HK-2 (cell line): ENCODE measurements at regions not wholly inside any gene's neighbourhood (a gene's known extent, or its start where the extent isn't known, plus 50 kb on each side); places are given as distances from the start of the nearest gene placed in this dataset.

Experiments
- DNase-seq: peaks from one replicate; pipeline ENCODE4 v3.0.0-alpha.2; 2018; ENCODE audit not compliant: unreplicated experiment

- DNase-seq, result no peak
These were observed 84.1 kb downstream of the C11orf91 start for GRCh38 chr11:33616552-33616951.

GRCh38 chr11:33615751-33616150 is 84.9 kb downstream of the C11orf91 start:
- DNase-seq, result no peak

DNA sequence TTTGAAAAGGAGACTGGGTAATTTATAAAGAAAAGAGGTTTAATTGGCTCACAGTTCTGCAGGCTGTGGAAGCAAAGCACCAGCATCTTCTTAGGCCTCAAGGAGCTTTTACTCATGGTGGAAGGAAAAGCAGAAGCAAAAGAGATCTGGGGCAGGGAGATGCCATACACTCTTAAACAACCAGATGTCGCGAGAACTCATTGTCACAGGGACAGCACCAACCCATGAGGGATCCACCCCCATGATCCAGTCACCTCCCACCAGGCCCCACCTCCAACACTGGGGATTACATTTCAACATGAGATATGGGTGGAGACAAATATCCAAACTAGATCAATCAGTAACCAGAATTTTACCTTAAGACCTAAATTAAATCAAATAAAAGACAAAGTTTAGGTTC is 87.2 kb downstream of the C11orf91 start:
- DNase-seq, result no peak

- no peak for DNase-seq
These were observed 89.7 kb downstream of the C11orf91 start for GRCh38 chr11:33610903-33611302.

GRCh38 chr11:33608386-33608785 is 92.2 kb downstream of the C11orf91 start:
- DNase-seq, result no peak

GRCh38 chr11:33606762-33607161 is 93.9 kb downstream of the C11orf91 start:
- DNase-seq, result no peak

DNA sequence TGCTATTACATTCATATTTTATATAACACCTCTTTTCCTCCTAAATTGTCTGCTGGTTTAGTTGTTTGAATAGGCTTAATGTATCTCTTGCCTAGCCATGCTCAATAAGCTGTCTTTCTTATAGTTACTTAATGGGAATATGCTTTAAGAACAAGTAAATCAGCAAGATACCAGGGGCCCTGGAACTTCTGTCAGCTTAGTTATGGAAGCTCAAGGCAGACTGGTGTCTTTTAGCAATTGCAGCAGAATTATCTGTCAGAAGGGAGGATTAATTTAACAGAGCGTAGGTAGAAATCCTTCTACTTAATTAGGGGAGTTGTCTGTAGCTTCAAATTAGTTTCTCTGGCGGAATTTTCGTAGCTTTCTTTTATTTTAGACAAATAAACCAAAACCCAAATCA is 94.9 kb downstream of the C11orf91 start:
- DNase-seq, result no peak

DNA sequence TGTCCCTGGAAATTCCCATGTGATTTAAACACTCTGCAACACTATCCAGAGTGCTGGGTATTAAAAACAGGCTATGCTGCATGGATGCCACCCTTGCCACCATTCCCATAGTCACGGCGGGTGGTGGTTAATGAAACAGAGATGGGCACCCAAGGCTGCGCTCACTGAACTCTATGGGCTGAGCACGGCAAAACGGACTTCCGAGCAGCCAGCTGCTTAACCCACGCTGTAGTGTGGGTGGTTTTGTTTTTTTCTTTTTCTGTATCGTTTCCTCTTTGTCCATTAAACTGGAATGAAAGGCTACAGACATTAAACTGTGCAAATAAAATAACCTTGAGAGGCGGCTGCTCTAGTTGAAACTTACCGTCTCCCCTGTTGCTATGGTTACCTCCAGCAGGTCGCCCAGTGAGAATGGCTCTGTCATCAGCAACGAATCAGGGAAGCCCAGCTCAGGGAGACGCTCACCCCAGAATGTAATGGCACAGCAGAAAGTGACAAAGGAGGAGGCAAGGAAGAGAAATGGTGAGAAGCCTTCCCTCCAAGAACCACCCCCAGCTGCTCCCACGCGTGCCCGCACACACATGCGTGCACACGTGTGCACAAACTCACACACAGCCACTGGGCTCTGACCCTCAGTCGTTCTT is 102.1 kb downstream of the C11orf91 start:
- no peak for DNase-seq

- no peak for DNase-seq
These were observed 106.4 kb downstream of the C11orf91 start for GRCh38 chr11:33594188-33594587.

DNA sequence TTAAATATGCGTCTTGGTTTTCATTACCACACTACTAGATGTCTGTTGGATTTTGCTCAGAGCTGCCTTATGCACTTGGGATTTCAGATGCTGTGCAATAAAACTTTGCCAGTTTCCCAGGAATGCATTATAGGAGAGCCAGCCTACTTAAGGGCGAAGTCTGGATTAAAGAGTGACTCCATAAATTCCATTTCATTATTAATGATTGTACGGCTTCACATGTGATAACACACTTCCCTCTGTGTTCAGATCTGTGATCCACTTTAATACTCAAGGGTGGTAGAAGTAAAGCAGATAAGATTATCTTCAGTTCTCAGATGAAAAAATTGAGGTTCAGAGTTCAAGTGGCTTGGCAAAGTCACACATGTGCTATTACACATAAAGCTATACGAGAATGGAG is 110.2 kb downstream of the C11orf91 start:
- no peak for DNase-seq

DNA sequence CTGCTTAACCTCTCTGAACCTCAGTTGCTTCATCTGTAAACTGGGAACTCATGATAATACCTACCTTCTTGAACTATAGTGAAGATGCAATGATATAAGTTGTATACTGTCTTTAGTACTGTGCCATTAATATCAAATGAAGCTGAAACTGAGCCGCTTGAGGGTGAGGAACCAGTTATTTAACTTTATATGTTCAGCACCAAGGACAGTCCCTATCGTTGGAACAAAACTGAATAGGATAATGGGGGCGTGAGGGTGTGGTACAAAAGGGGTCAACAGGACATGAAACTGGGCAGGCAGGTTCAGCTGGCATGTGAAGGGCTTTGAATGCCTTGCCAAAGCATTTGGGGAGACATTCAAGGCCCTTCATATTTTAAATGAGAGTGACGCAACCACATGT is 112.6 kb downstream of the C11orf91 start:
- no peak for DNase-seq

DNA sequence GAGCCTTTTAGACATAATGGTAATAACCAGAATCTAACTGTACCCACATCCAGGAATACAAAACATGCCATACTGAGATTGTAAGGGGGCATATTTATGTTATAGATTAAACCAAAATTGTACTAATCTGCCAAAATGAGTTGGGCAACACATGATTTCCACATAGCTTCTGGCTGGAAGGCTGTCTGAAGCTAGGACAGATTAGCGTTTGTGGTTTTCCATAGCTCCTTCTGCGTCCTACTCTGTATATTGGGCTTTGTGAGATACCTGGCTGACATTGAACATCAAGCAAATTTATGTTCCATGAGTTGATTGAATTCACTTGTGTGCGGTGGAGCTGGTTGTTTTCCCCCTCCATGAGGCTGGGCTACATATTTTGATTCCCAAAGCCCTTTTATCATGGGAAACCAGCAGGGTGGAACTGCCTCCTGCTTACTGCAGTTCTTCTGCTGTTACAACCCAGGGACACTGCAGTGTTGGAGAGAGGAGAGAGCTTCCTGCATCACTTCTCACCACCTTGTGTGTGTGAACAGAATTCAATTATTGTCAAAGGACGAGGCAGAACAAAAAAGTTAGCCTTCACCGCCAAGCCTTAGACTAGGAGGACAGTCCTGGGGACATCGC is 114.9 kb downstream of the C11orf91 start:
- no peak for DNase-seq

DNA sequence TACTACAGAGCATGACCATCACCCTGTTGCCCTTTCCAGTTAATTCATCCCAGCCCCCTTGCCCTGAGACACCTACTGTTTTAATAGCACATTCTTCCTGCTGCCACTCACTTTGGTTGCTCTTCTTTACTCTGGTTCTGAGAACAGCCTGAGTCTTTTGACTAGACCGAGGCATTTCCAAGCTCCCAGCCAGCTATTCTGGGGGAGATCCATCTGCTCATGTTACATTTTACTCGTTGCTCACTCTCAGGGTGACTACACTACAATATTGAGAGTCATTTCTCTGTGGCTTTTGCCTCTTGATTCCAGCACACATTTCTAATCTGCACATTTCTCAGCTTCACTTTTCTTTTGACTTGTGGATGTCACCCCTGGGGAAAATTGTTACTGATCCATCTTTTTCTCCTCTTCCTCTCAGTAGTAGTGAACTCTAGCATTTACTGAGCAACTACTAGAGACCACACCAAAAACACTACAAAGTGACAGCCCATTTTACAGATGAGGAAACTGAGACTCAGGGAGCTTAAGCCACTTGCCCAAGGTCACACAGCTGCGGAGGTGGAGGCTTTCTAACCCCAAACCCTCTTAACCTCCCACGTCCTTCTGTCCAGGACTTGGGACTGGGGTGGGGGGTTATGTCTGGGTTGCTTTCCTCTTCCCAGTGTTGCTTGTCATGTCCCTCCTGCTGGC is 117.8 kb downstream of the C11orf91 start:
- DNase-seq, result no peak

- DNase-seq, result no peak
These were observed 121.5 kb downstream of the C11orf91 start for GRCh38 chr11:33579101-33579500.

GRCh38 chr11:33577204-33577603 is 123.4 kb downstream of the C11orf91 start:
- DNase-seq, result no peak

DNA sequence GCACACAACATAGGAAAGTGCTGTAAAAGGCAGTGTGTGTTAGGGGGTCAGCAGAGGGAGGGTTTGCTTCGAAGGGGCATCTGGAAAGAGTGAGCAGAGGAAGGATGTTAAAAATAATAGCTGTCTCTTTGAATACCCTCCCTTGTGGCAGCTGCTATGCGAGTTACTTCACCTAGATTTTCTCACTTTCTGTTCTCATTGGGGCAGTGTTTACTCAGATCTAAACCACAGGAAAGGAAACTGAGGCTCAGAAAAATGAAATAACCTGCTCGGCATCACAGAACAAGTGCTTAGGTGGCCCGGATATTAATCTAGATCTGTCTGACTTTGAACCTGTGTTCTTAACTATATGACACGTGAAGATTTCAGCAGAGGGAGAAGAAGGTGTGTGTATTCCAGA is 125.3 kb downstream of the C11orf91 start:
- DNase-seq, result no peak

DNA sequence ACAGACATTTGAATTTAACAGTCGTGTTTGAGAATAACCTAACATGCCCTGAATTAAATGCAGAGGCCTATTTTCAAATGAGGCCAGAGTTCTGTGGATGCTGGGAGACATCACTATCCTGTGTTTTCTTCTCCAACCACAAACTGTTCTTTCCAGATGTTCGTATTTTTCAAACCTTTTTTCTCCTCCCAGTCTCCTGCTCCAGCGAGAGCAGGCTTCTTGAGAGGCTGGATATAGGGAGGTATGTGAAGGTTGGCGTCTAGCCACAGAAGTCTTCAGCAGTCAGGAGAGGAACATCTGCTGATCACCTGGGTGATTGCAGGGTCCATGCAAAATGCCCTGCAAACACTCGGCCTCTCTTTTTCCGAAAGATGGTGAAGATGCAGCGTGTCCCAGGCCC is 126.3 kb downstream of the C11orf91 start:
- no peak for DNase-seq

DNA sequence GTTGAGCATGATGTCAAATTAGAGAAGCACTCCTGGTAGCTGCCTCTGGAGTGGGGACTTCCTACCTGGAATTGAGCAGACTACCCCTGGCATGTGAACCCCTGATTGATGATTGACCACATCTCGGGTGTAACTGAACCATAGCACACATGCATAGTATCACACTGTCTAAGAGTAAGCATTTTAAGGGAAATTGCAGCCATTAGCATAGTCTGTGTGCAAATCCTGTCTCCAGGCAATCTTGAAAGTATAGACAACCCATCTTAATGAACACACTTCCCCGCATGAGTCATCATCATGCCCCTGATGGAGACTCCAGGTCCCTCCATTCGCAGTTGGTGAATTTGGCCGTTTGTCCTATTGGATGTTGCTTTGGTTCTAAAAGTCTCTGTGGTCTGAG is 131.3 kb downstream of the C11orf91 start:
- DNase-seq, result no peak

DNA sequence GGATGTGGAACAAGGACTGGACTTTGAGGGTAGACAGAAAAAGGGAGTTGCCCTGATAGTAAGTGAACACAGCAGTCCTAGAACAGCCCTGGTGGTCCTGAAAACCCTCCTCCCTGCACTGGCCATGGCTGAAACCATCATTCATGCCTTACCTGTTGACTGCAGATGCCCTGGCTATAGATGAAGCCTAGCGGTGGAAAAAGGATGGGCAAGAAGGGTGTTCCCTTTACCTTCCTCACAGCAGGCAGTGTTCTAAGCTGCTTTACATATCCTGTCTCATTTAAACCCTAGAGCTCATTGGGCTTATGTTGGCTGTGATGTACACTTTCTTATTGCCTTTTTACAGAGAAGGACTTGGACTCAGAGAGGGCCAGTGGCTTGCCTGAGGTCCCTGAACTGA is 133.6 kb downstream of the C11orf91 start:
- no peak for DNase-seq

- DNase-seq, result no peak
These were observed 135.7 kb downstream of the C11orf91 start for GRCh38 chr11:33564856-33565453.

DNA sequence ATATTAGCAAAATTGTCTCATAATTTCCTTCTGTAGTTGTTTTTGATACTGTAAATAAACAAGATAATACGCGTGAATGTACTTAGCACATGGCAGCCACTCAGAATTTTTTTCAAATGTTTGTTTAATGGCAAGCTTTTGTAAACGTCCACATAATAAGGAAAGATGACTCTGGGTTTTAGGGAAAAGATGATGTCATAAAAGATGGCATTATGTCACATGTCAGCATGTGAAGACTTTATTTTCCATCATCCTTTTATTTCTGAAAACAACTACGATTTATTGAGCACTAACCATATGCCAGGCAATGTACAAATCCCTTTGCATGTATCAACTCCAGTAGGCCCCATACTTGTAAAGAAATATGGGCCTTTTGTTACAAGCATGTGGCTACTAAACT is 139.9 kb downstream of the C11orf91 start:
- no peak for DNase-seq

DNA sequence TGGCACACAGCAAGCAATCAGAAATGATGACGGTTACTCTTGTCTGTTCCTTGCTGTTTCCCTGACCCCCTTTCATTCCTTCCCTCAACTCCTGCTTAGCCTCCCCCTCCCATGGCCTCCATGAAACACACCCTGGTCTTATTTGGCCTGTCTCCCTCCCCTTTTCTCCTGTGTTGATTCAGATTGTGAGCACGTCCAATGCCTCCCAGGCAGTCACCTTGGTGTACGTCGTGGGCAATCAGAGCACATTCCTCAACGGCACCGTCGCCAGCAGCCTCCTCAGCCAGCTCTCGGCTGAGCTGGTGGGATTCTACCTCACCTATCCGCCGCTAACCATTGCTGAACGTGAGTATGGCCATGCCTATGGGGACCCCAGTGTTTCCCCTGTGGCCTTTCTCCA is 141.1 kb downstream of the C11orf91 start:
- no peak for DNase-seq

DNA sequence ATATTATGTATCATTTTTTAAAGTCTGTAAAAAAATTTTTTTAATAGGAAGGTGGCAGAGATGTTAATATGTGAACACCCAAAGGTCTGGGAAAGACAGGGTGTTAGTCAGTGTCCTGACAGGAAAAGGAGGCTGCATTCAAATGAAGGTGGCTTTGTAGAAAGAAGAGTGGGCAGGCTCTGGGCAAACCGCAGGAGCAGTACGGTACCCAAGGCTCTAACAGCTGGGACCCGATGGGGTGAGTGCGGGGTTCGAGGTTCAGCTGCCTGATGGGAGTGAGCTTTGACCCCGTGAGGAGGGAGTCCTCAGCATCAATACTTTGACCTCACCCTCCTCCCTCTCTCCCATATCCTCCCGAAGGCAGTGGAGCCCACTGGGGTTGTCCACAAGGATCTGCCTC is 142.5 kb downstream of the C11orf91 start:
- DNase-seq, result no peak
